ENCODE measurements at regions not wholly inside any gene's neighbourhood (a gene's known extent, or its start where the extent isn't known, plus 50 kb on each side); places are given as distances from the start of the nearest gene placed in this dataset.

DNA sequence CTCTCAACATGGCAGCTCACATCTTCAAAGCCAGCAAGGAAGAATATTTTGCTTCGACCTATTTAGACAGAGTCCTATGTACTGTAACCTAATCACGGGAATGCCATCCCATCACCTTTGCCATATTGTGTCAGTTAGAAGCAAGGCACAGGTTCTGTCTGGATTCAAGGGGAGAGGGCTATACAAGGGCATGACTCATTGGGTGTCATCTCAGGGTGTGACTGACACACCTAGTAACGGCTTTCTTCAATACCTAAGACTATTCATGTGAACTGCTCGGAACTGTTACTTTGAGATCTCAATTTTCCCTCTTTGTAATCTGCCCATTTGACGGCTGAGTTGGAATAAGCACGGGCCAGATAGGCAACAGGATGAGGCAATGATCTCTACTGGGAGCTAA is 135.6 kb upstream of the HDGFL1 start:
- TF ChIP-seq, protein P1, sequence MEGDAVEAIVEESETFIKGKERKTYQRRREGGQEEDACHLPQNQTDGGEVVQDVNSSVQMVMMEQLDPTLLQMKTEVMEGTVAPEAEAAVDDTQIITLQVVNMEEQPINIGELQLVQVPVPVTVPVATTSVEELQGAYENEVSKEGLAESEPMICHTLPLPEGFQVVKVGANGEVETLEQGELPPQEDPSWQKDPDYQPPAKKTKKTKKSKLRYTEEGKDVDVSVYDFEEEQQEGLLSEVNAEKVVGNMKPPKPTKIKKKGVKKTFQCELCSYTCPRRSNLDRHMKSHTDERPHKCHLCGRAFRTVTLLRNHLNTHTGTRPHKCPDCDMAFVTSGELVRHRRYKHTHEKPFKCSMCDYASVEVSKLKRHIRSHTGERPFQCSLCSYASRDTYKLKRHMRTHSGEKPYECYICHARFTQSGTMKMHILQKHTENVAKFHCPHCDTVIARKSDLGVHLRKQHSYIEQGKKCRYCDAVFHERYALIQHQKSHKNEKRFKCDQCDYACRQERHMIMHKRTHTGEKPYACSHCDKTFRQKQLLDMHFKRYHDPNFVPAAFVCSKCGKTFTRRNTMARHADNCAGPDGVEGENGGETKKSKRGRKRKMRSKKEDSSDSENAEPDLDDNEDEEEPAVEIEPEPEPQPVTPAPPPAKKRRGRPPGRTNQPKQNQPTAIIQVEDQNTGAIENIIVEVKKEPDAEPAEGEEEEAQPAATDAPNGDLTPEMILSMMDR (IDR thresholded peaks at IDR 0.05; ENCODE audit: low read depth, low read length, missing input control) = no peak
- TF ChIP-seq REST (IDR thresholded peaks at IDR 0.05) (no peak), EGR1 (IDR thresholded peaks at IDR 0.05; ENCODE audit: low read depth in 2 of 2) (no peak), JUND (IDR thresholded peaks at IDR 0.05) (no peak), FOXA1 (IDR thresholded peaks at IDR 0.05) (no peak), RAD21 (IDR thresholded peaks at IDR 0.05) (no peak), SP1 (IDR thresholded peaks at IDR 0.05) (no peak), HNF4A (conservative IDR thresholded peaks at IDR 0.05) (no peak), TAF1 (conservative IDR thresholded peaks at IDR 0.05) (no peak), GABPA (IDR thresholded peaks at IDR 0.05 in 1 of 2, conservative IDR thresholded peaks at IDR 0.05 in 1 of 2) (no peak), RXRA (IDR thresholded peaks at IDR 0.05) (no peak), HNF4G (IDR thresholded peaks at IDR 0.05) (no peak)
- TF ChIP-seq, protein P2, sequence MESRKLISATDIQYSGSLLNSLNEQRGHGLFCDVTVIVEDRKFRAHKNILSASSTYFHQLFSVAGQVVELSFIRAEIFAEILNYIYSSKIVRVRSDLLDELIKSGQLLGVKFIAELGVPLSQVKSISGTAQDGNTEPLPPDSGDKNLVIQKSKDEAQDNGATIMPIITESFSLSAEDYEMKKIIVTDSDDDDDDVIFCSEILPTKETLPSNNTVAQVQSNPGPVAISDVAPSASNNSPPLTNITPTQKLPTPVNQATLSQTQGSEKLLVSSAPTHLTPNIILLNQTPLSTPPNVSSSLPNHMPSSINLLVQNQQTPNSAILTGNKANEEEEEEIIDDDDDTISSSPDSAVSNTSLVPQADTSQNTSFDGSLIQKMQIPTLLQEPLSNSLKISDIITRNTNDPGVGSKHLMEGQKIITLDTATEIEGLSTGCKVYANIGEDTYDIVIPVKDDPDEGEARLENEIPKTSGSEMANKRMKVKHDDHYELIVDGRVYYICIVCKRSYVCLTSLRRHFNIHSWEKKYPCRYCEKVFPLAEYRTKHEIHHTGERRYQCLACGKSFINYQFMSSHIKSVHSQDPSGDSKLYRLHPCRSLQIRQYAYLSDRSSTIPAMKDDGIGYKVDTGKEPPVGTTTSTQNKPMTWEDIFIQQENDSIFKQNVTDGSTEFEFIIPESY (IDR thresholded peaks at IDR 0.05) = no peak
- TF ChIP-seq, protein P3, sequence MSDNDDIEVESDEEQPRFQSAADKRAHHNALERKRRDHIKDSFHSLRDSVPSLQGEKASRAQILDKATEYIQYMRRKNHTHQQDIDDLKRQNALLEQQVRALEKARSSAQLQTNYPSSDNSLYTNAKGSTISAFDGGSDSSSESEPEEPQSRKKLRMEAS (IDR thresholded peaks at IDR 0.05) = no peak
